ENCODE measurements at regions not wholly inside any gene's neighbourhood (a gene's known extent, or its start where the extent isn't known, plus 50 kb on each side); places are given as distances from the start of the nearest gene placed in this dataset.

GRCh38 chr3:164236851-164237250, 841.4 kb downstream of the SI start:
- ATAC-seq (no peak), DNase-seq (no peak)
- Histone ChIP-seq H3K9me3 (no peaks in the 10 kb centered on the region), H3K4me3 (no peak overlapping the region), H3K36me3 (no peaks in the 10 kb centered on the region), H3K4me1 (no peaks in the 10 kb centered on the region), H3K27ac (no peak overlapping the region), H3K27me3 (ENCODE audit: low read depth) (no peaks in the 10 kb centered on the region)
- TF ChIP-seq CTCF (IDR thresholded peaks at IDR 0.05), result no peak
- intact Hi-C loops (cut with DNase I), result no loop called here

- intact Hi-C loops (cut with DNase I), result no loop called here
- no peaks in the 10 kb centered on the region for H3K4me1 ChIP-seq
- H3K36me3 ChIP-seq, result no peaks in the 10 kb centered on the region
- TF ChIP-seq CTCF (IDR thresholded peaks at IDR 0.05), result no peak
- ATAC-seq (no peak), DNase-seq (no peak)
- no peaks in the 10 kb centered on the region for H3K27me3 ChIP-seq (ENCODE audit: low read depth)
- no peak overlapping the region for H3K27ac ChIP-seq
- no peak overlapping the region for H3K4me3 ChIP-seq
- H3K9me3 ChIP-seq, result no peaks in the 10 kb centered on the region
Measured at GRCh38 chr3:164235289-164236028, 842.8 kb downstream of the SI start.

GRCh38 chr3:164233951-164234350, 844.3 kb downstream of the SI start:
- Histone ChIP-seq H3K4me3 (no peak overlapping the region), H3K27me3 (ENCODE audit: low read depth) (no peaks in the 10 kb centered on the region), H3K4me1 (no peaks in the 10 kb centered on the region), H3K27ac (no peak overlapping the region), H3K36me3 (no peaks in the 10 kb centered on the region), H3K9me3 (no peaks in the 10 kb centered on the region)
- DNase-seq (no peak), ATAC-seq (no peak)
- no peak for TF ChIP-seq CTCF (IDR thresholded peaks at IDR 0.05)
- intact Hi-C loops (cut with DNase I), result no loop called here

GRCh38 chr3:164231718-164232117, 846.6 kb downstream of the SI start:
- no peaks in the 10 kb centered on the region for H3K4me1 ChIP-seq
- H3K36me3 ChIP-seq, result no peaks in the 10 kb centered on the region

GRCh38 chr3:164230385-164231094, 847.8 kb downstream of the SI start:
- TF ChIP-seq CTCF (IDR thresholded peaks at IDR 0.05), result no peak
- intact Hi-C loops (cut with DNase I), result no loop called here
- H3K27ac ChIP-seq, result no peak overlapping the region
- H3K9me3 ChIP-seq, result no peaks in the 10 kb centered on the region
- H3K4me3 ChIP-seq, result no peak overlapping the region
- no peak for ATAC-seq
- no peak for DNase-seq
- H3K36me3 ChIP-seq, result no peaks in the 10 kb centered on the region
- H3K27me3 ChIP-seq (ENCODE audit: low read depth), result no peaks in the 10 kb centered on the region
- H3K4me1 ChIP-seq, result no peaks in the 10 kb centered on the region

More at GRCh38 chr3:164231718-164232117, 846.6 kb downstream of the SI start:
- Histone ChIP-seq H3K27ac (no peak overlapping the region), H3K4me3 (no peak overlapping the region), H3K27me3 (ENCODE audit: low read depth) (no peaks in the 10 kb centered on the region), H3K9me3 (no peaks in the 10 kb centered on the region)
- DNase-seq, result no peak
- TF ChIP-seq CTCF (IDR thresholded peaks at IDR 0.05), result no peak
- no peak for ATAC-seq
- intact Hi-C loops (cut with DNase I), result no loop called here

Measured in lower lobe of right lung (tissue), 2 donors.